ENCODE measurements at regions not wholly inside any gene's neighbourhood (a gene's known extent, or its start where the extent isn't known, plus 50 kb on each side); places are given as distances from the start of the nearest gene placed in this dataset.

DNA sequence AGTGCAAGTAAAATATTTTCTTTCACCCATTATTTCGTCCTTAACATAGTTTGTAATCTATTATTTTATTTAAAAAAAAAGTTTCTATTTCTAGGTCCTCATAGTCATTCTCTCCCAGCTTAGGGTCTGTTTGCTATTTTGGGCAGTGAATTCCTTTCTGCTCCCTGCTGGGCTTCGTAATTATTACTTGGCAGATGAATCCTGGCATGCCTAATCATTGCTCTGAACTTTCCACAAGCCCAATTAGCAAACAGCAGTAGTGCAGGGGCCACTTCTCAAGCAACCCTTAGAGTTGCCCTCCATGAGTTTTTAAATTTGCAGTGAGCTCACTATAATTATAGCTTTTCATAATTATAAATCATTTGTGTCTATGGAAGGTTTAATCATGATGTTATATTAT is 1378.3 kb upstream of the SEL1L start:
- TF ChIP-seq, protein P1, sequence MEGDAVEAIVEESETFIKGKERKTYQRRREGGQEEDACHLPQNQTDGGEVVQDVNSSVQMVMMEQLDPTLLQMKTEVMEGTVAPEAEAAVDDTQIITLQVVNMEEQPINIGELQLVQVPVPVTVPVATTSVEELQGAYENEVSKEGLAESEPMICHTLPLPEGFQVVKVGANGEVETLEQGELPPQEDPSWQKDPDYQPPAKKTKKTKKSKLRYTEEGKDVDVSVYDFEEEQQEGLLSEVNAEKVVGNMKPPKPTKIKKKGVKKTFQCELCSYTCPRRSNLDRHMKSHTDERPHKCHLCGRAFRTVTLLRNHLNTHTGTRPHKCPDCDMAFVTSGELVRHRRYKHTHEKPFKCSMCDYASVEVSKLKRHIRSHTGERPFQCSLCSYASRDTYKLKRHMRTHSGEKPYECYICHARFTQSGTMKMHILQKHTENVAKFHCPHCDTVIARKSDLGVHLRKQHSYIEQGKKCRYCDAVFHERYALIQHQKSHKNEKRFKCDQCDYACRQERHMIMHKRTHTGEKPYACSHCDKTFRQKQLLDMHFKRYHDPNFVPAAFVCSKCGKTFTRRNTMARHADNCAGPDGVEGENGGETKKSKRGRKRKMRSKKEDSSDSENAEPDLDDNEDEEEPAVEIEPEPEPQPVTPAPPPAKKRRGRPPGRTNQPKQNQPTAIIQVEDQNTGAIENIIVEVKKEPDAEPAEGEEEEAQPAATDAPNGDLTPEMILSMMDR (conservative IDR thresholded peaks at IDR 0.05; ENCODE audit: low read depth, low read length) = no peak
- Histone ChIP-seq H3K4me1 (ENCODE audit: low read depth, poor library complexity, severe bottlenecking) (no peaks in the 10 kb centered on the region), H3K9ac (no peak overlapping the region), H3K27ac (no peak overlapping the region), H3K79me2 (ENCODE audit: insufficient read depth, low read depth) (no peaks in the 10 kb centered on the region), H4K20me1 (ENCODE audit: insufficient read depth) (no peaks in the 10 kb centered on the region), H3K36me3 (ENCODE audit: insufficient read depth) (no peaks in the 10 kb centered on the region), H3K4me2 (no peak overlapping the region), H3K4me3 (IDR thresholded peaks at IDR 0.05; ENCODE audit: insufficient read depth, low read depth, low read length) (no peak overlapping the region), H3K27me3 (ENCODE audit: insufficient read depth, low read depth) (no peaks in the 10 kb centered on the region), H2AFZ (ENCODE audit: low read depth) (no peak overlapping the region)

DNA sequence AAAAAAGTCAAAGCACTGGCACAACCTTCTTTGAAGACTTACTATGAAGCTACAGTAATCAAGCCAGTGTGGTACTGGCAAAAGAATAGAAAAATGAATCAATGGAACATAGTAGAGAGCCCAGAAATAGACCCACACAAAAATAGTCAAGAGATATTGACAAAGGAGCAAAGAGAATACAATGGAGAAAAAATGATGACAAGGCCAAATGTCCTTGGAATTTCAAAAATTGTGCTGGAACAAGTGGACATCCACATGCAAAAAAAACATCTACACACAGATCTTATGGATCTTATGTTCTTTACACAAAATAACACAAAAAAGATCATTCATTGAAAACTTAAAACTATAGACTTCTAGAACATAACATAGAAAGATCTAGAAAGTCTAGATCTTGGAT is 1379.7 kb upstream of the SEL1L start:
- Histone ChIP-seq H3K9ac (no peak overlapping the region), H3K4me2 (no peak overlapping the region), H4K20me1 (ENCODE audit: insufficient read depth) (no peaks in the 10 kb centered on the region), H3K27me3 (ENCODE audit: insufficient read depth, low read depth) (no peaks in the 10 kb centered on the region), H3K36me3 (ENCODE audit: insufficient read depth) (no peaks in the 10 kb centered on the region), H2AFZ (ENCODE audit: low read depth) (no peak overlapping the region), H3K4me3 (IDR thresholded peaks at IDR 0.05; ENCODE audit: insufficient read depth, low read depth, low read length) (no peak overlapping the region), H3K4me1 (ENCODE audit: low read depth, poor library complexity, severe bottlenecking) (no peaks in the 10 kb centered on the region), H3K27ac (no peak overlapping the region), H3K79me2 (ENCODE audit: insufficient read depth, low read depth) (no peaks in the 10 kb centered on the region)
- TF ChIP-seq, protein P1 (conservative IDR thresholded peaks at IDR 0.05; ENCODE audit: low read depth, low read length) = no peak

DNA sequence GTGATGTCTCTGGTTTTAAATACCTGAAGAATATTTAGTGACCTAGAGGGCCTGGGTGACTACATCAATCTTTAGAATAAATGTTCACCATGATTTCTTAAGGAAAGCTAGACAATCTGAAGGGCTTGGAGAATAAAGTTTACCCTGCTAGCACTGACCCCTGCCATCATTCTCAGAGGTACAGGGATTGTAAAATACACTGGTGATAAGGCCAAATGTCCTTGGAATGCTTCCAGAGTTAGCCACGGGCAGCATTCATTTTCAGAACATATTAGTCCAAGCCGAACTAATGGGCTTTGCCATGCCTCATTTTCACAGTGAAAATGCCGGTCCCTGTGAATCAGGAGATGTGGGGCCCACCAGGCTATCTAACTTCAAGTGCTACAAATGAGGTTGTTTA is 1381.7 kb upstream of the SEL1L start:
- Histone ChIP-seq H3K4me2 (no peak overlapping the region), H2AFZ (ENCODE audit: low read depth) (no peak overlapping the region), H4K20me1 (ENCODE audit: insufficient read depth) (no peaks in the 10 kb centered on the region), H3K36me3 (ENCODE audit: insufficient read depth) (no peaks in the 10 kb centered on the region), H3K9ac (no peak overlapping the region), H3K27ac (no peak overlapping the region), H3K27me3 (ENCODE audit: insufficient read depth, low read depth) (no peaks in the 10 kb centered on the region), H3K4me3 (IDR thresholded peaks at IDR 0.05; ENCODE audit: insufficient read depth, low read depth, low read length) (no peak overlapping the region), H3K4me1 (ENCODE audit: low read depth, poor library complexity, severe bottlenecking) (no peaks in the 10 kb centered on the region), H3K79me2 (ENCODE audit: insufficient read depth, low read depth) (no peaks in the 10 kb centered on the region)
- TF ChIP-seq, protein P1 (conservative IDR thresholded peaks at IDR 0.05; ENCODE audit: low read depth, low read length) = no peak

DNA sequence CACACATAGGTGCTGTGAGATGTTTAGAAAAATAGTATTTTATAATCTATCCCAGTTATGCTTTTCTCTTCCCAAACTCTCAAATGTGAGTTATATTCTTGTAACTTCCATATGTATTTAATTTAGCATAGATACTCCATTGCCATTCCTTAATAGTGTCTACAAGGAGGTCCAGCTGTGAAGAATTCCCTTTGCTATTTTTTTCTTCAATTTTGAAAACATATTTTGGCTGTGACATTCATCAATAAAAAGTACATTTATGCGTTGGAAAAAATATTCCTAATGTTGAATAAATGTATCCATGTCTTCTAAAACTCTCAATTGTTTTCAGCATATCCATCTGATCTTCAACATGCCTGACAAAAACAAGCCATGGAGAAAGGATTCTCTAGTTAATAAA is 1402.0 kb upstream of the SEL1L start:
- Histone ChIP-seq H3K4me1 (ENCODE audit: low read depth, poor library complexity, severe bottlenecking) (no peaks in the 10 kb centered on the region), H3K79me2 (ENCODE audit: insufficient read depth, low read depth) (no peaks in the 10 kb centered on the region), H3K27me3 (ENCODE audit: insufficient read depth, low read depth) (no peaks in the 10 kb centered on the region), H4K20me1 (ENCODE audit: insufficient read depth) (no peaks in the 10 kb centered on the region), H3K36me3 (ENCODE audit: insufficient read depth) (no peaks in the 10 kb centered on the region), H3K9ac (no peak overlapping the region), H3K4me3 (IDR thresholded peaks at IDR 0.05; ENCODE audit: insufficient read depth, low read depth, low read length) (no peak overlapping the region), H2AFZ (ENCODE audit: low read depth) (no peak overlapping the region), H3K27ac (no peak overlapping the region), H3K4me2 (no peak overlapping the region)
- TF ChIP-seq, protein P1 (conservative IDR thresholded peaks at IDR 0.05; ENCODE audit: low read depth, low read length) = no peak

DNA sequence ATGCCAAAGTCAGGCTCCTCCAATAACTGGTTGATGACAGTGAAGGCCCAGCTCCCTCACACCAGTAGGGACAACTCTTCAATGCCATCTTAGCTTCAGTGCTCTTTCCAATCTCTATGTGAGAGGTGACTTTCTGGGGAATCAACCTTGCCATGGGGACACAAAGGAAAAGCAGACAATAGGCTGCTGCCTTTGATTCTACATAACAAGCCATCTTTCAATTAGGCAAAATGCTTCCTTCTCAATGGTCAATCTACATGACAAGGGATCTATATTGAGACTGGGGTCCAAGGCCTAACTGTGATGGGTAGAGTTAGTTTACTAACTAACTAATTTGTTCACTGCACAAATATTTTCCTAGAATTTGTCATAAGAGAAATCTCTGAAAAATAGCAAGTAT is 1417.5 kb upstream of the SEL1L start:
- Histone ChIP-seq H3K4me1 (ENCODE audit: low read depth, poor library complexity, severe bottlenecking) (no peaks in the 10 kb centered on the region), H3K27me3 (ENCODE audit: insufficient read depth, low read depth) (no peaks in the 10 kb centered on the region), H3K79me2 (ENCODE audit: insufficient read depth, low read depth) (no peaks in the 10 kb centered on the region), H4K20me1 (ENCODE audit: insufficient read depth) (no peaks in the 10 kb centered on the region), H3K9ac (no peak overlapping the region), H3K4me2 (no peak overlapping the region), H3K27ac (no peak overlapping the region), H3K36me3 (ENCODE audit: insufficient read depth) (no peaks in the 10 kb centered on the region), H3K4me3 (IDR thresholded peaks at IDR 0.05; ENCODE audit: insufficient read depth, low read depth, low read length) (no peak overlapping the region), H2AFZ (ENCODE audit: low read depth) (no peak overlapping the region)
- TF ChIP-seq, protein P1 (conservative IDR thresholded peaks at IDR 0.05; ENCODE audit: low read depth, low read length) = no peak
